ENCODE measurements at regions not wholly inside any gene's neighbourhood (a gene's known extent, or its start where the extent isn't known, plus 50 kb on each side); places are given as distances from the start of the nearest gene placed in this dataset.

DNA sequence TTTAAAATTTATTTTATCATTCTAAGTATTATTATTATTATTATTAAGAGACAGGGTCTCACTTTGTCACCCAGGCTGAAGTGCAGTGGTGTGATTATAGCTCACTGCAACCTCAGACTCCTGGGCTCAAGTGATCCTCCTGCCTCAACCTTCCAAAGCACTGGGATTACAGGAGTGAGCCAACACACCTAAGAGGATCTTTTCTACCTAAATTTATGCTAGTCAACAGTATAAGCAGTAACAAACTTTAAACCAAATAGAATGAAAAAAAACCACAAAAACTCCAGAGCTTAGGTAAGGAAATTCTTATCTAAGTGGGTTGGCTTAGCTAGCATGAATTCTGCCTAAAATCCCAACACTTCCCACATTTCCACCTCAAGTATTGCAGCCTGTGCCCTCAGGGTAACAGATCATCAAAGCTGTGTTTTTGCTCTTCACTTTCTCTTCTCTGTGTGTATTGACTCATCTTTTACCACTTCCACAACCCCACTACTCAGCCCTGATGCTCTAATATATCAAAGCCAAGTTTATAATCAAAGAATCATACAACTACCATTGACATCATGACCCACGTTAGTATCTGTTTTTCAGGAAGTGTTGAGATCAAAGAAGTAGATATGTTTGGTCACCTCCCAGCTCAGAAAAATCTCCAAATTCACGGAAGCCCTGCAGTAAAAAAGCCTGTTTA lies 93.7 kb upstream of the SPON1 start:
- peak in 1 of 3 donors; percentile 47 for DNase-seq (ENCODE audit: low read depth in 2 of 3, low spot score in 2 of 3)

DNA sequence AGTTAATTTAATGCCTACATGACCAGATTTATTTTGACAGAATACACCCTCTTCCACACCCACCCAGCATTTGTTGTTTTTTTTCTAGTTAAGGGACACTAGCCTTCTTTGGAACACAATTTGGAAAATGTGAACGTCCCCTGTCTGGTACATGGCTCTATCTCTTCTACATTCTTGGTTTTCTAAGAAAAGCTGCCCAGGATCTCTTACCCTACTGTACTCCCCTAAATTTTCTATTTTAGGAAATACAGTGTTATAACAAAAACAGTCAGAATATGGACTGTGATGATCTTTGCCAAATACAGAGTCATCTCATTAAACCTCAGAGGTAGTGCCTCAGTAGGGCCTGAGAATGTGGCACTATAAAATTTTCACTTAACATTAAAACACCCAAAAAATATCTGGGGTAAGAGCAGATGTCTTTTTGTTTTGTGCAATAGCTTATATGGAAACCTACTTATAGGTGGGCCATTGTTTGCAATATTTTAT lies 93.1 kb upstream of the SPON1 start:
- DNase-seq (ENCODE audit: low read depth in 2 of 3, low spot score in 2 of 3): no peak

DNA sequence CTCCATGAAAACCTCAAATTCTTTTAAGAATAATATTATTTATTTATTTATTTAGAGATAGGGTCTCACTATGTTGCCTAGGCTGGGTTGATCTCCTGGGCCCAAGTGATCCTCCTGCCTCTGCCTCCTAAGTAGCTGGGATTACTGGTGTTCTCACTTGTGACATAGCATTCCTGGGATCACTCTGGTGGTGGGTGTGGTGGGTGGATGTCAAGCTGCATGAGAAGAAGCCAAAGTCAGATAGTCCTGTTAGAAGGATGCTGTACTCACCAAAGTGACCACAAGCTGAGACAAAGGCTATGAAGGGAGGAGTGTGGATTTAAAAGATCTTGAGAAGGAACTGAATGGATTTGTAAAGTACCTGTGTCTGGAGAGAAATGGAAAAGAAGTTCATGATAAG lies 87.9 kb upstream of the SPON1 start:
- no peak for DNase-seq (ENCODE audit: low read depth in 2 of 3, low spot score in 2 of 3)

DNA sequence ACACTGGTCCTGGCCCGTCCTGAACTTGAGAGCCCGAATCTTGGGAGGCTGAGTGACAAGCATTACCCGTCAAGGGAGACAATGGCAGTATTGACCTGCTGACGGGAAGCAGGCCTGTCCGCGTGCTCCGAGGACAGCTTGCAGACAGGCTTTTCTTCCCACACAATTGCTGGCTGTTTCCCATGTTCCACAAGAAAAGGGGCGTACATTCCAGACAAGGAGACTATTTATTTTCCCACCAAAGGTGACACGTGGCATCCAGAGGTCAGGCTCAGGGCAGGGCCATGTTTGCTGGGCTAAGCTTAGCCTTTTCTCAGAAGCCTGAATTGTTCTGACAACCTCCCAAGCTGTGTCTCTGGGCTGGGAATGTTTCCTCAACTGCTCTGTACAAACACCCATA lies 86.9 kb upstream of the SPON1 start:
- no peak for DNase-seq (ENCODE audit: low read depth in 2 of 3, low spot score in 2 of 3)

DNA sequence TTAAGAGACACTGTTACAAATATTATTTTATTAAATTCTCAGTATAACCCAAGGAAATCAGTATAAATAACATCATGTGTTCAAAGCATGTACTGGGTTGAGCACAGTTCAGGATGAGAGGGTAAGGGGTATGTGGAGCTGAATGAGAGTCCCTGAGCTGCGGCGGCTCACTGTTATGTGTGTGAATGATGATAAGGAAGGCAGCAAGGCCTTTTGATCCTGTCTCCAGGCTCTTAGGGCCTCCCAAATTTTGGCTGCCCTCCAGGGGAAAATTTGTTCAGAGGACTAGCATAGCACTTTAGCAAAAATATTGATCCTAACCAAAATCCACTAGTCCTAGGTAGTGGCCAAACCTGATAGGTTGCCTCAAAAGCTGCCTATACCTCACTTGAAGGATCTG lies 86.1 kb upstream of the SPON1 start:
- no peak for DNase-seq (ENCODE audit: low read depth in 2 of 3, low spot score in 2 of 3)

DNA sequence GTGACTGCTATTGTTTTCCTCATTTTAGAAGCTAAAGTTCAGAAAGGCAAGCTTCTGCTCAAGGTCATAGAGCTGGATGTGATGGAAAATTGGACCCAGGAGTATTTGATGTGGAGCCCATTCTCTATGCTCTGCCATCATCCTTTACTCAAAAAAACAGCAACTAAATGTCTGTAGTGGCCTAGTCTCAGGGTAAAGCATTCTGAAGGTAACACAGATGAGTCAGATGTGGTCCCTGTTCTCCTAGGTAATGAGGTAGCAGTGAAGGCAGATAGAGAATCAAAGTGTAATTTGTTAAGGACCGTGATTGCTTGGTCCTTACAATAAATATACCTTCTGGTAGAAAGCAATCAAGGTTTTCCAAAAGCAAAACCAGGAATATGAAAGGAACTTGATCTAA lies 84.4 kb upstream of the SPON1 start:
- no peak for DNase-seq (ENCODE audit: low read depth in 2 of 3, low spot score in 2 of 3)

DNA sequence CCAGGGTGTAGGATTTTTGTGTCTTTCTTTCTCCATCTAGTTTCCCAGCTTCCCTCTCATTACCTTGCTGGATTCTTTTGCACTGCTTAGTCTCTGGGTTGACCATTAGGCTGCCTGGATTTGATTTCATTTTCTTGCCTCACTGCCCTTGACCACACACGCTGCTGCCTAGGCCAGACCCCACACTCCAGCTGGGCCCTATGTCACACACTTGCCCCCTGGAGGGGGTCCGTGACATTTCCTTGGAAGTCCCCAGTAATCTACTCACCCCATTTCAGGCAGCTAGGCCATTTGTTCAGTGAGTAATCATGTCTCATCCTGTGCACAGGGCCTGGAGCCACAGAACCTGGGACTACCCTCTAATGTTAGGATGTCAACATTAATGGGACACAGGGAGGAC lies 81.9 kb upstream of the SPON1 start:
- no peak for DNase-seq (ENCODE audit: low read depth in 2 of 3, low spot score in 2 of 3)

DNA sequence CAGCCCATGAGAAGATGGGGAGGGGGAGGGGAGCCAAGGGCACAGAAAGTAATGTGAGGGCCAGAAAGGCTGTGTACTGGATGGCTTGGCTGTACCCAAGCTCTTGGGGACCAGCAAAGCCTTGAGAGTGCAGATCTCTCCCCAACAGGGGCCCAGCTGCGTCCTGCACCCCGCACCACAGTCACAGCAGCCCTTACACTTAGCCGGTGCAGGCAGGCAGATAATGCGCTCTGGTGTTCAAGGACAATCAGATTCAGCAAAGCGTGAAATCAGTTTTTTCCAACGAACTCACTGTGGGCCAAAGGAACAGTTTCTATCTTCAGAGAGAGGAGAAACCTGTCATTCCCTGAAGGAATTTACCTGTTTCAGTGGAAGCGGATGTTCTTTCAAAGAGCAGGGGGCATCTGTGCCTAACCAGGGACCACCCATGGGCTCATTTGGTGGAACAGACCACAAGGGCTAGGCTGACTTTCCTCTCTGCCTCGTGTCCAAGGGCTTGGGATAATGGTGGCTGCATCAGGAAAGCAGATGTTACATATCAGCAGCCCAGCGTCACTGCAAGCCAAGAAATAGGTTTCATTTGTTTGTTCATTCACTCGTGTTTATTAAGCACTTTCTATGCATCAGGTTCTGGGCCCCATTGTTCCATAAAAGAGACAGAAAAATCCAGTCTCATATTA lies 81.2 kb upstream of the SPON1 start:
- DNase-seq (ENCODE audit: low read depth in 2 of 3, low spot score in 2 of 3): no peak

DNA sequence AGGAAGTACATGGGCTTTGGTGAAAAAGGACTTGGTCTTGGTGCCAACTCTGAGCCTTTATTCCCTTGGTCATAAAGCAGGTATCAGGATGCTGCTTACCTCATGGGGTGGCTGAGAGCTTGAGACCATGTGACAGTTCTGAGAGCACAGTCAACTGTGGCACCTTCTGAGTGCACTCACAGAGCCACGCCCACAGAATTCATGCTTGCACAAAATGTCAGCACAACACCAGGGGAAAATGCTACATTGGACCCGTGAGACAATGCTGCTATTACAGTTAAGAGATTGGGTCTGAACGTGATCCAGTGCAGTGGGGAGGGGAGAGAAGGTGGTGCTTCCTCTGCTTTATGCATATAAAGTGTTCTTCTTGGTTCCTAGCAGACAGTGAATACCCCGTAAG lies 79.5 kb upstream of the SPON1 start:
- DNase-seq (ENCODE audit: low read depth in 2 of 3, low spot score in 2 of 3): no peak

DNA sequence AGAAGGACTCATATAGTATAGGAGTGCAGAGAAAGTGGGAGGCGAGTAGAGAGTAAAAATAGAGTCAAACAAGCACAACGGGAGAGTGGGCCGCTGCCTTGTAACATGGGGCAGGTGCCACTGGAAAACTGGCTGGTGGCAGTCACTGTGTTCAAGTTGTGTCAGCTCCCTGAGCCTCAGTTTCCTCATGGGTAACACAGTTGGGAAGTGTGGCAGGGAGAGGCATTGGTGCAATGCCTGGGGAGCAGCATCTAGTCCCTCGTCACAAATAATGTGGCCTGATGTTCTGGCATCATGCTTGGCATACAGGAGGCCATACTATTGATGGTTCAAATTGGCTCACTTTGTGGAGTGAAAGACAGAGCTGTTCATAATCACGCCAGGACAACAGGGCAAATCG lies 78.9 kb upstream of the SPON1 start:
- DNase-seq (ENCODE audit: low read depth in 2 of 3, low spot score in 2 of 3): no peak

DNA sequence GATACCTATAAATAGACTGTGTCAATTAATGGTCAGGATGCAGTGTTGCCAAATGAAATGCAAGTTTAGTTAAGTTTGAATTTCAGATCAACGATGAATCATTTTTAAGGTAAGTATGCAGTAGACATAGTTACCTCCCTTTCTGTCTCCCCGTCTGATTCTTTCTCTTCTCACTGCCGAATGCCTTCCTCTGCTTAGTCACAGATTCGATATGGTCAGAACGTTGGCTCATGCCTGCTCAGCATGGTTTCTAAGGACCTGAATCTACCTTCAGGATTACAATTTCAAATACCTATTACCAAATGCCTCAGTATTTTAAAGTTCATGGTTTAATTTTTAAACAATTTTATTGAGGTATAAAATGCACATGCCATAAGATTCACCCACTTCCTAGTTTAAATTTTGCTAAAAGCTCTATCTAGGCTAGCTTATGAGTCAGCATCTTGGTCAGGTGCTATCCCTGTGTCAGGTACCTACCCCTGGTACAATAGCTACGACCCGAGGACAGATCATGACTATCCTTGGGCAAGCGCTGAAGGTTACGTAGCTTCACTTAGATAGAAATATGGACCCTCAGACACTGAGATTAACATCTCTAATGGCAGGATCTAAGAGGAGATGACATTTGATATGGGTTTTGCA lies 78.2 kb upstream of the SPON1 start:
- no peak for DNase-seq (ENCODE audit: low read depth in 2 of 3, low spot score in 2 of 3)

DNA sequence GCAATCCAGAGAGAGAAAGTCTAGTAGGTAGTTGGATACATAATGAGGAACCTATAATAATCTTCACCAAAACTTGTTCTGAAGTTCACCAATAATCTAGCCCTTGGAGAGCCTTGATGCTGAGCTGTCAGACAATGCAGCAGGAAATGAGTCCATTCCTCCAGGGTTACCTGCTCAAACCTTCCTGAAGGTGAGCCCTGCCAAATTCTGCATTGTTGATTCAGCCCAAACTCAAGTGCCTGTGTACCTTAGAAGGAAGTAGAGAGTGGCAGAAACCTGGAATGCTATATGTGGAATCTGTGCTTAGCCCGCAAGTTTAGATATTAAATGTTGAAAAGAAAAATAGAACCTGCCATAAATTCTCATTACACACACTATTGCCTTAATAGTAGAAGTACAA lies 77.4 kb upstream of the SPON1 start:
- no peak for DNase-seq (ENCODE audit: low read depth in 2 of 3, low spot score in 2 of 3)

DNA sequence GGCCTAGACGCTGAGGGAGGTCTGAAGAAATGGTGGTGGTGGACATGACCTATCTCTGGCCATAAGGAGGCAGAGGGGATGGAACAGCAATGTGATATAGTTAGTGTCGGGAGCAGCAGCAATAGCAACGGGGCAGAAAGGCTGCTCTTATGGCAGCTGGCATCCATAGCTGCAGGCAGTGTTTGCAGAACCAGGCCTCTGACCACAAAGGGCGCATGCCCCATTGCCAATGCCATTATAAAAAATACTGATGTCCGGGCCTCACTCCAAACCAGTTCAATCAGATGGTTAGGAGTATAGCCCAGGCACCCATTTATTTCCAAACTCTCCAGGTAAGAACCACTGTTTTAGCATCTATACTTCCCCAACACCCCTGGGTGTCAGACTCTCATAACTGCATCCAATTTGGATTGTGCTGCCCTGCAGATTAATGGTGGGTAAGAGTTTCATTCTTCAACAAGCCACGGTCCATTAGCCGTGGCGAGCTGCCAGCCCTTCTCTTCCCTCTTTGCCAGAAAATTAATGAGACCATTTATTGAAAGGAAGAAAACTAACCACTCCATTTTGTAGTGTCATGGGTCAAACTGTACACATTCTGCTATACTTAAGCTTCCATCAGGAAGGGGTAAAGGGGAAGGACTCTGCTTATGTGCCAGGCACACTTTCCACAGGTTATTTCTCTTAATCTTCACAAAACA lies 72.8 kb upstream of the SPON1 start:
- DNase-seq (ENCODE audit: low read depth in 2 of 3, low spot score in 2 of 3): no peak

DNA sequence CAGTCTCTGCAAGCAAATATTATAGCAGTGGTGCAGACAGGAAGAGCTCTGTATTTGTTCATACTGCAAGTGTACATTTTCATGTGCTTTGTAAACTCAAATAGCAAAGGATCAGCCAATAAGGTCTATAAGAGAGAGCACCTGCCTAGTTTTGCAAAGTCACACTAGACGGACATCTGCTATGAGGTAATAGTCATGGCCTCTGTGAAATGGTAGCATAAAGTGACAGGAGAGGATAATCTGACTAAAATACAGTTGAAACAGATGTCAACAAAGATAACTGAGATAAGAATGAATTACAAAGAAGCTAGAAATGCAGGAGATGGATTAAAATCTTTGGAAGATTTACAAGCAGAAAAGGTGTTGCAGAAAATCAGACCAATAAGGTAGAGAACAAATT lies 70.6 kb upstream of the SPON1 start:
- peak in 1 of 3 donors; percentile 50 for DNase-seq (ENCODE audit: low read depth in 2 of 3, low spot score in 2 of 3)

DNA sequence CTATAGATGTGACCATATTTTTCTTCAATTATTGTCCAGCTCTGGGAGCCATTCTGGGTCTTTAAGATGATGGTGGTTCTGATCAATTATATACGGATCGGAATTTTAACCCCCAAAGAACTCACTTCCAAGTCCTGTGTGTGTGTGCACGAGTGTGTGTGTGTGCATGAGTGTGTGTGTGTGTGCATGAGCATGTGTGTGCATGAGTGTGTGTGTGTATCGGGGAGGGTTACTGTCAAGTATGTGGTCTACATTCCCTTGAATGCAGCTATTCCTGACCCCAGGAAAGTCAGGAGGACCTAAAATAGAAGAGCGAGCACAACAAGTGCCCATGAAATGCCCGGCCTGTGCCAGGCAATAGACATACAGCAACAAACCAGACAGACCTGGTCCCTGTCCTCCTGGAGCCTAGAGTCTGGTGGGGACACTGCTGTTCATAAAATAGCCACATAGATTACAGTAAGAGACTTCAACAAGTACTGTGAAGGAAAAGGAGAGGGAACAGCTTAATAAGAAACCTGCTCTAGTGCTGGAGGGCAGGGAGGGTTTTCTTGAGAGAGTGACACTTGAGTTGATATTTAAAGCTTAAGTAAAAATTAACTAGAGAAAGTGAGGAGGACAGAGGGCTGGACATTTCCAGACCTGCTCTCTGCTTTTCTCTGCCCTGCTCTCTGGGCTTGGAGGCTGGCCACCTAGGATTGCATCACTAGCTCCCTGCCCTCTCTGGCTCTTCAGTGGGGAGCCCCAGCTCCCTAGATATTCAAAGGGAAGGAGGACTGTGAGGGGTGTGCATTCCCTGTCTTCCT lies 66.1 kb upstream of the SPON1 start:
- no peak for DNase-seq (ENCODE audit: low read depth in 2 of 3, low spot score in 2 of 3)

DNA sequence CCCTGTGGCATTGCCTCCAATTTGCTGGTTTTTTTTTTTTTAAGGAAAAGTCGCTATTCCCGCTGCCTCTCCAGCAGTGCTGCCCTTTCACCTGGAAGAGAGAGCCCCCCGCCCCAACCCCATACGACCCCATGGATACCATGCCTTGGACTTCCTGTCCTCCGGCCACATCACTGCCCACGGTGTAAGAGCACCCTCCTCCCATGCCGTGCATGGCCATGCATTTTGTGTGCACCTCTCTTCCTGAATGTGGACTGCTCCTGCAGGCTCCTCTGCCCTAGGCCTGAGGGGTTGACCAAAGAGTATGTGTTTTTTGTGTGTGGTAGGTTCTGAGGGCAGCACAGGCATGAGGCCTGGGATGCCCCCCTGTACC lies 65.6 kb upstream of the SPON1 start:
- no peak for DNase-seq (ENCODE audit: low read depth in 2 of 3, low spot score in 2 of 3)

DNA sequence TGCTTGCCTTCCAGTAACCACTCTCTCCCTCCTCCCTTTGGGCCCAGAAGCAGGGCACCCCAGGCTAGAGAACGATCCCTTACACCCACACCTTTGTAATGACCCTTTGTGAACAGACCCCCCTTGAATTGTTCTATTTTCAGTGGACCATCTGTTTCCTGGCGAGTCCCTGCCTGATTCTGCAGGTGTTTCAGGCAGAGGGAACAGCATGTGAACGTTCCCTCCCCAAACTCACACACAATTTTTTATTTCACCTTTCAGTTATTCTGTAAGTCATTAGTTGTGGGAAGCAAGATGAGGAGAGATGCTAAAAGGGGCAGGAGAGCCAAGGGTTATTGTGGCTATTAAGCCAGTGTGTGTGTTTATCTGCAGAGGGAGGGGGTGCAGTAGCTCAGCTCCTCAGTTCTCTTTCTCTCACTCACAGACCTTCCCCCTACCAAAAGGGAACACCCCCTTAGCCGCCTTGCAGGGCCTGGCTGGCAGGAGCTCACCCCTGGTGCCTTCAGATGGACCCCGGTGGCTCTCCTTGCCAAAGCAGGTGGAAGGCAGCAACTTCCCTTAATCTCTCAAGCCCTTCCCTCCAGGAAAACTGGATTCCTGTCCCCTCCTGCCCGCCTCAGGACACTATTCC lies 64.8 kb upstream of the SPON1 start:
- DNase-seq (ENCODE audit: low read depth in 2 of 3, low spot score in 2 of 3): peak in 2 of 3 donors; percentile 34 to 72

DNA sequence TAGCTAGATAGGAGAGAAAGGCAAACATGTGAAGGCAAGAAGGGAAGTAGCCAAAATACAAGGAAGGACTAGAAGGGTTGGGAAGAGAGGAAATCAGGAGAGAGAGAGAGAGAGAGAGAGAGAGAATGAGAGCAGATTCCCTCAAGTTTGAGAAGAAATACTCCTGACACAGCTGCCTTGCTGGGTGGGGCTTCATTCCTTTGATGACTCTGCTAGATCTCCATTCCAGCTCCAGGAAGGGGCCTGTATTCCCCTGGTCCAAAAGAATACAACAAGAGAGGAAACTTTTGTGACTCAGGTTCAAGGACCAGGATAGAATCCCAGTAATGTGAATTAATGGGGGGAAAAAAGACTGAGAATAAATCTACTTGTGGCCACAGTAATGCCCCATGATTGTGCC lies 62.9 kb upstream of the SPON1 start:
- DNase-seq (ENCODE audit: low read depth in 2 of 3, low spot score in 2 of 3): no peak

DNA sequence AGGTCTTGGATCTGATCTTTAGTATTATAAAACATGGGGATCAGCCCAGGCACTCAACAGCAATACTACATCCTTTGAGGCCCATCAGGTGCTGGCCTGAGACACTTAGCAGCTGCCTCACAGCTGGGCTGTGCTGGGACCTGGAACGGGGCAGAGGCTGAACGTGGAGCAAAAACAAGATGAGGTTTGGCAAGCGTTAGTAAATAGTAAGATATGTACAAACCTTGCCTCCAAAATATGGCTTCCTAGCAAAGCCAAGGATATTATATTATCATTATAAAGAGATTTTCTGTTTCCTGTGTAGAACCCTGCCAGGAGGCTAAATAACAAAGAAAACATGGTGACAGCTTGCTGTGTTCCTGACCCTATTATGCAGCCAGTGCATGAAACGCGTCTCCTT lies 60.0 kb upstream of the SPON1 start:
- DNase-seq (ENCODE audit: low read depth in 2 of 3, low spot score in 2 of 3): no peak

DNA sequence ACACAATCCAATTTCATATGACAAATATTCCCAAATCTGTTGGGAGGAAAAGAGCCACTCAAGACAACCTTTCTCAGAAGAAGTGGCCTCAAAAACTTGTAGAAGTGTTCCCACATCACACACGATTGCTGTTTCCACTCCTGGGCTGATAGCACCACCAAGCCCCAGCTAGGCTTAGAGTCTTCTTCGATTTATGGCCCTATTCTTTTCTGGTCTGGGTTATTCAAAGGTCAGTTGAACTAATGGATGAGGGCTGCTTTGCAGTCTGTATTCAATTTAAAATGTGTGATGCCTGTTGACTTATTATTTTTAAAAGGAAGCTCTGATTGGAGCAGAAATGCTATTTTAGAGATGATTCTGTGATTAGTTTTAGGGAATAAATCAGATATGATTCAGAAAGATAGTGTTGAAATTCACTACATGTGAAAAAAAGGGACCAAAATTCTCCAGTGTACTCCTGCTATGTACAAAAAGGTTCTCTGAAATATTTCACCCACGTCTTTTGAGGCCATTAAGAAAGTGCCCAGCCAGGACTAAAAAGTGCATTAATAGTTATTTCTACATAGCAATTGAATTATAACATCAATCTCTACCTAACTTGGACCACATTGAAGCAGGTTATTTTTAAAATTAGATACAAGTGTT lies 57.3 kb upstream of the SPON1 start:
- DNase-seq (ENCODE audit: low read depth in 2 of 3, low spot score in 2 of 3): no peak
